GM23338 (cell line): ENCODE measurements at regions not wholly inside any gene's neighbourhood (a gene's known extent, or its start where the extent isn't known, plus 50 kb on each side); places are given as distances from the start of the nearest gene placed in this dataset.

ENCODE experiments used
- ATAC-seq: fragments of 200-7000 bp; cut with Tn5 transposase; 3 replicates; pipeline ENCODE4 v1.9.1; 2020
- DNase-seq: peaks from one replicate; pipeline ENCODE4 v3.0.0-alpha.2; 2015; ENCODE audit warnings: low spot score
- H2AFZ ChIP-seq: fragments of 200-600 bp; sonication (generic); 2 replicates; pipeline ENCODE4 v1.8.0; 2016; ENCODE audit warnings: antibody characterized with exemption, mild to moderate bottlenecking, moderate library complexity
- H3F3A ChIP-seq: fragments of 200-600 bp; sonication (generic); replicated peaks from 2 replicates; pipeline ENCODE4 v1.8.0; 2017; ENCODE audit warnings: antibody characterized with exemption, mixed run types, low read depth
- H3K27ac ChIP-seq: fragments of 200-600 bp; sonication (generic); 2 replicates; pipeline ENCODE4 v1.6.1; 2016; ENCODE audit warnings: low read depth
- H3K27me3 ChIP-seq: fragments of 200-600 bp; sonication (generic); 2 replicates; pipeline ENCODE4 v1.8.0; 2016; ENCODE audit warnings: mild to moderate bottlenecking, mixed run types, moderate library complexity; ENCODE audit not compliant: insufficient read depth
- H3K36me3 ChIP-seq: fragments of 200-600 bp; sonication (generic); 2 replicates; pipeline ENCODE4 v1.8.0; 2016; ENCODE audit warnings: mild to moderate bottlenecking; ENCODE audit not compliant: insufficient read depth
- H3K4me1 ChIP-seq: fragments of 200-600 bp; sonication (generic); 2 replicates; pipeline ENCODE4 v1.8.0; 2016; ENCODE audit warnings: mild to moderate bottlenecking, moderate library complexity; ENCODE audit not compliant: insufficient read depth
- H3K4me2 ChIP-seq: fragments of 200-600 bp; sonication (generic); 2 replicates; pipeline ENCODE4 v1.7.1; 2017; ENCODE audit warnings: mixed run types
- H3K4me3 ChIP-seq: fragments of 200-600 bp; sonication (generic); 2 replicates; pipeline ENCODE4 v1.6.1; 2016; ENCODE audit warnings: mixed run types
- H3K79me2 ChIP-seq: fragments of 200-600 bp; sonication (generic); replicated peaks from 2 replicates; pipeline ENCODE4 v1.8.0; 2017; ENCODE audit warnings: mild to moderate bottlenecking; ENCODE audit not compliant: insufficient read depth
- H3K9me2 ChIP-seq: fragments of 200-600 bp; sonication (generic); 2 replicates; pipeline ENCODE4 v1.8.0; 2017; ENCODE audit not compliant: insufficient read depth
- H4K20me1 ChIP-seq: fragments of 200-600 bp; sonication (generic); replicated peaks from 2 replicates; pipeline ENCODE4 v1.8.0; 2017; ENCODE audit warnings: mild to moderate bottlenecking; ENCODE audit not compliant: insufficient read depth
- H3K27ac Mint-ChIP-seq: 2 replicates; pipeline ENCODE4 v1.8.0; 2020; ENCODE audit warnings: inconsistent platforms, mild to moderate bottlenecking, moderate library complexity, mixed read lengths
- H3K27me3 Mint-ChIP-seq: 3 replicates; pipeline ENCODE4 v1.8.0; 2022; ENCODE audit warnings: low read depth, mild to moderate bottlenecking, moderate library complexity, mixed read lengths, inconsistent platforms; ENCODE audit not compliant: insufficient read depth, poor library complexity
- H3K36me3 Mint-ChIP-seq: 3 replicates; pipeline ENCODE4 v1.8.0; 2021; ENCODE audit warnings: low read depth, mild to moderate bottlenecking, inconsistent platforms, moderate library complexity, mixed read lengths
- H3K4me1 Mint-ChIP-seq: 3 replicates; pipeline ENCODE4 v1.8.0; 2020; ENCODE audit warnings: mild to moderate bottlenecking, inconsistent platforms, mixed read lengths
- H3K4me3 Mint-ChIP-seq: 3 replicates; pipeline ENCODE4 v1.8.0; 2021; ENCODE audit warnings: moderate library complexity, mild to moderate bottlenecking, inconsistent platforms, mixed read lengths
- H3K9me3 Mint-ChIP-seq: 3 replicates; pipeline ENCODE4 v1.8.0; 2020; ENCODE audit warnings: moderate library complexity, mild to moderate bottlenecking, inconsistent platforms, mixed read lengths
- CREB1 ChIP-seq: fragments of 250-450 bp; sonication (Bioruptor Pico); IDR thresholded peaks from 2 replicates; pipeline ENCODE4 v1.5.0; 2020; ENCODE audit warnings: low read depth, mild to moderate bottlenecking, moderate library complexity
- CTCF ChIP-seq, 2 experiments: fragments of 200-600 bp in 1 of 2; sonication (generic) in 1 of 2; conservative IDR thresholded peaks; 2 replicates each; pipeline versions ENCODE4 v1.5.1 to v1.6.1; 2016 to 2017; ENCODE audit warnings: antibody characterized with exemption in 2 of 2, low read depth in 2 of 2, mild to moderate bottlenecking in 2 of 2, moderate library complexity in 1 of 2
- ETS1 ChIP-seq: IDR thresholded peaks from 2 replicates; pipeline ENCODE4 v1.6.1; 2016; ENCODE audit warnings: antibody characterized with exemption
- EZH2phosphoT487 ChIP-seq: fragments of 200-600 bp; sonication (generic); IDR thresholded peaks from one replicate; pipeline ENCODE4 v1.8.1; 2018; ENCODE audit warnings: antibody characterized with exemption; ENCODE audit not compliant: unreplicated experiment
- JUNB ChIP-seq: IDR thresholded peaks from one replicate; pipeline ENCODE4 v1.6.1; 2016; ENCODE audit warnings: antibody characterized with exemption; ENCODE audit not compliant: unreplicated experiment
- POLR2AphosphoS5 ChIP-seq: IDR thresholded peaks from 2 replicates; pipeline ENCODE4 v1.6.1; 2016; ENCODE audit warnings: antibody characterized with exemption, low read depth
- STAT1 ChIP-seq: IDR thresholded peaks from one replicate; pipeline ENCODE4 v1.6.1; 2016; ENCODE audit warnings: antibody characterized with exemption; ENCODE audit not compliant: unreplicated experiment
- ZNF114 ChIP-seq: fragments of 250-450 bp; sonication (Bioruptor Pico); IDR thresholded peaks from 2 replicates; pipeline ENCODE4 v1.5.0; 2020; ENCODE audit warnings: mild to moderate bottlenecking, moderate library complexity
- ZNF331 ChIP-seq: fragments of 250-450 bp; sonication (Bioruptor Pico); IDR thresholded peaks from 2 replicates; pipeline ENCODE4 v1.5.0; 2020; ENCODE audit warnings: low read depth, mild to moderate bottlenecking, moderate library complexity

GRCh38 chr7:108869070-108869469 lies 299.4 kb downstream of the DNAJB9 start:
- Mint-ChIP-seq H3K27ac (no peak overlapping the region), H3K36me3 (peaks cover 3% of the 10 kb centered on the region; the same call in 1 of the 3 replicates)
- ATAC-seq, result no peak

GRCh38 chr7:108875139-108875538 lies 305.5 kb downstream of the DNAJB9 start:
- Histone ChIP-seq H3K9me2 (peaks cover 9% of the 10 kb centered on the region; the same call in 1 of the 2 replicates), H3K27me3 (no peaks in the 10 kb centered on the region)

More at GRCh38 chr7:108869070-108869469, 299.4 kb downstream of the DNAJB9 start:
- no peaks in the 10 kb centered on the region for H3K4me1 ChIP-seq
- H2AFZ ChIP-seq, result no peak overlapping the region
- Mint-ChIP-seq H3K4me3 (no peak overlapping the region), H3K9me3 (peaks cover 16% of the 10 kb centered on the region), H3K27me3 (no peaks in the 10 kb centered on the region), H3K4me1 (no peaks in the 10 kb centered on the region)
- H3K79me2 ChIP-seq, result no peaks in the 10 kb centered on the region
- no peak overlapping the region for H3K4me2 ChIP-seq
- H3K9me2 ChIP-seq, result peaks cover 9% of the 10 kb centered on the region; the same call in 1 of the 2 replicates
- DNase-seq, result no peak
- no peaks in the 10 kb centered on the region for H3K27me3 ChIP-seq
- TF ChIP-seq JUNB (no peak), ETS1 (no peak), CREB1 (CRISPR knock-in tag) (no peak), POLR2AphosphoS5 (no peak), EZH2phosphoT487 (no peak), STAT1 (no peak), ZNF331 (CRISPR knock-in tag) (no peak), CTCF (conservative IDR thresholded peaks at IDR 0.05; ENCODE audit: low read depth in 2 of 2) (no peak)
- no peaks in the 10 kb centered on the region for H4K20me1 ChIP-seq
- no peaks in the 10 kb centered on the region for H3F3A ChIP-seq
- no peak overlapping the region for H3K27ac ChIP-seq
- no peak overlapping the region for H3K4me3 ChIP-seq
- H3K36me3 ChIP-seq, result no peaks in the 10 kb centered on the region

More at GRCh38 chr7:108875139-108875538, 305.5 kb downstream of the DNAJB9 start:
- Mint-ChIP-seq H3K36me3 (peaks cover 11% of the 10 kb centered on the region), H3K9me3 (peaks cover 40% of the 10 kb centered on the region), H3K27me3 (peaks cover 2% of the 10 kb centered on the region), H3K4me3 (no peak overlapping the region), H3K4me1 (no peaks in the 10 kb centered on the region), H3K27ac (no peak overlapping the region)
- peak; percentile 67 for DNase-seq
- ATAC-seq, result no peak; the same call in 2 of the 3 replicates
- no peak overlapping the region for H2AFZ ChIP-seq
- H3K4me2 ChIP-seq, result no peak overlapping the region
- H3F3A ChIP-seq, result no peaks in the 10 kb centered on the region
- H3K36me3 ChIP-seq, result 0 out of 2 replicates have a peak, but pooled peaks cover 2% of the 10 kb centered on the region
- no peaks in the 10 kb centered on the region for H4K20me1 ChIP-seq
- TF ChIP-seq ZNF331 (CRISPR knock-in tag), result no peak
- TF ChIP-seq JUNB, result no peak
- TF ChIP-seq ZNF114 (CRISPR knock-in tag), result no peak
- TF ChIP-seq CTCF (conservative IDR thresholded peaks at IDR 0.05; ENCODE audit: low read depth in 2 of 2), result peak; percentile 66 to 70
- no peaks in the 10 kb centered on the region for H3K4me1 ChIP-seq
- no peaks in the 10 kb centered on the region for H3K79me2 ChIP-seq
- H3K27ac ChIP-seq, result no peak overlapping the region
- no peak overlapping the region for H3K4me3 ChIP-seq
